CD1c-positive myeloid dendritic cell (primary cell): ENCODE measurements at regions not wholly inside any gene's neighbourhood (a gene's known extent, or its start where the extent isn't known, plus 50 kb on each side); places are given as distances from the start of the nearest gene placed in this dataset.
A peak's percentile ranks its signal among the peaks of the same experiment; 100 is the strongest.

Experiments used
- DNase-seq: peaks from one replicate; pipeline ENCODE4 v3.0.0-alpha.2; 2016; ENCODE audit errors: extremely low spot score

GRCh38 chr5:61686491-61687257, 354.6 kb downstream of the ZSWIM6 start:
- DNase-seq, result no peak

GRCh38 chr5:61687371-61687770, 355.3 kb downstream of the ZSWIM6 start:
- DNase-seq, result no peak

GRCh38 chr5:61689153-61689846, 357.2 kb downstream of the ZSWIM6 start:
- DNase-seq, result no peak

- DNase-seq, result no peak
Measured at GRCh38 chr5:61697809-61698558, 365.9 kb downstream of the ZSWIM6 start.

GRCh38 chr5:61701877-61702602, 370.0 kb downstream of the ZSWIM6 start:
- DNase-seq, result peak; percentile 28

- no peak for DNase-seq
Measured at GRCh38 chr5:61702784-61703183, 370.7 kb downstream of the ZSWIM6 start.

GRCh38 chr5:61704289-61704688, 372.2 kb downstream of the ZSWIM6 start:
- DNase-seq, result no peak

- DNase-seq, result no peak
Measured at GRCh38 chr5:61706751-61707150, 374.7 kb downstream of the ZSWIM6 start.

GRCh38 chr5:61719124-61719523, 387.1 kb downstream of the ZSWIM6 start:
- DNase-seq, result no peak

GRCh38 chr5:61720829-61721228, 388.8 kb downstream of the ZSWIM6 start:
- DNase-seq, result no peak

- no peak for DNase-seq
Measured at GRCh38 chr5:61724102-61724501, 392.0 kb downstream of the ZSWIM6 start.

- no peak for DNase-seq
Measured at GRCh38 chr5:61728287-61728686, 396.2 kb downstream of the ZSWIM6 start.

GRCh38 chr5:61730866-61731265, 398.8 kb downstream of the ZSWIM6 start:
- no peak for DNase-seq

- DNase-seq, result no peak
Measured at GRCh38 chr5:61731267-61731945, 399.3 kb downstream of the ZSWIM6 start.

GRCh38 chr5:61731946-61732314, 399.9 kb downstream of the ZSWIM6 start:
- no peak for DNase-seq

GRCh38 chr5:61732369-61732768, 400.3 kb downstream of the ZSWIM6 start:
- no peak for DNase-seq

- DNase-seq, result no peak
Measured at GRCh38 chr5:61732796-61733195, 400.7 kb downstream of the ZSWIM6 start.

GRCh38 chr5:61734001-61734400, 401.9 kb downstream of the ZSWIM6 start:
- DNase-seq, result no peak

GRCh38 chr5:61734966-61735365, 402.9 kb downstream of the ZSWIM6 start:
- no peak for DNase-seq

- DNase-seq, result no peak
Measured at GRCh38 chr5:61735531-61735930, 403.5 kb downstream of the ZSWIM6 start.

GRCh38 chr5:61735995-61736394, 403.9 kb downstream of the ZSWIM6 start:
- DNase-seq, result no peak
